ENCODE measurements at regions not wholly inside any gene's neighbourhood (a gene's known extent, or its start where the extent isn't known, plus 50 kb on each side); places are given as distances from the start of the nearest gene placed in this dataset.
"Not testable (repeated sequence)": the region's sequence is repeated elsewhere in the genome, so short reads cannot be mapped to it uniquely, and the experiment has no call there.

DNA sequence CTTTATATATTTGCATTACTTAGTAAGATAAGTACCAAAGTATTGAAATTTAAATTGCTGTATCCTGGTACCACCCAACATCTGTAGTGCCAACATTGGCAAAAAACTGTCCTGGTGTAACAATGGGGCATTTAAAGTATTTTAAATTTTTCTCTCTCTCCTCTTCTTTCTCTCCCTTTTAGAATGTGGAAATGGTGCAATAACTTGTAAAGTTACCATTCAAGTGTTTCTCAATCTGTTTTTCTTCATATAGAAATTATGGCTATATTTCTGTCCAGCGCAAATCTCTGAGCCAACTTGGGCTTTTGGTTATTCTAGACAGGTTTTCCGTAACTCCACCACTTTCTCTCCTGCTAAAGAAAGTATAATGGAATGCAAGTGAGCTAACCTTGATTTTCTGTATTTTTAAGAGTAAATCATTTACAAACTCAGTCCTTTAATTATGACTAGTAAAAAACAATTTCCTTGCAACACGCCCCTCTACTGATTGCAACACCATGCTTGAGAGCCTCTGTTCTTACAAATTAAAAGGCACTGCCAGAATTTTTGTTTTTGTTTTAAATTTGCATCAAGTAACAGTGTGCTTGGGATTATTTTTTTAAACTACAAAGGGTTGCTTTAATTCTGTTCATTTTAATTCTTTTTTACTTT, 324.2 kb upstream of the CITED2 start:
- Histone ChIP-seq H3K4me3 (ENCODE audit: low read length in 2 of 2) (no peak overlapping the region), H3K27me3 (ENCODE audit: control insufficient read depth in 1 of 2, insufficient read depth in 2 of 2, low read length in 1 of 2) (no peaks in the 10 kb centered on the region), H3K36me3 (ENCODE audit: control insufficient read depth in 1 of 2, insufficient read depth in 2 of 2, low read length in 1 of 2) (no peaks in the 10 kb centered on the region), H3K27ac (ENCODE audit: low read depth in 1 of 2, low read length in 2 of 2) (no peak overlapping the region), H3K4me1 (ENCODE audit: control insufficient read depth in 1 of 2, insufficient read depth in 2 of 2, low read length in 2 of 2) (no peaks in the 10 kb centered on the region), H3K9me3 (ENCODE audit: control insufficient read depth, low read length) (no peaks in the 10 kb centered on the region)
- WGBS, 2 donors, result 85 to 90% methylated on average over 3 of the region's 3 CpGs
- DNase-seq, result no peak
- intact Hi-C loops (cut with DNase I), result no loop called here
- ATAC-seq (ENCODE audit: low FRiP score), result peak; percentile 73

DNA sequence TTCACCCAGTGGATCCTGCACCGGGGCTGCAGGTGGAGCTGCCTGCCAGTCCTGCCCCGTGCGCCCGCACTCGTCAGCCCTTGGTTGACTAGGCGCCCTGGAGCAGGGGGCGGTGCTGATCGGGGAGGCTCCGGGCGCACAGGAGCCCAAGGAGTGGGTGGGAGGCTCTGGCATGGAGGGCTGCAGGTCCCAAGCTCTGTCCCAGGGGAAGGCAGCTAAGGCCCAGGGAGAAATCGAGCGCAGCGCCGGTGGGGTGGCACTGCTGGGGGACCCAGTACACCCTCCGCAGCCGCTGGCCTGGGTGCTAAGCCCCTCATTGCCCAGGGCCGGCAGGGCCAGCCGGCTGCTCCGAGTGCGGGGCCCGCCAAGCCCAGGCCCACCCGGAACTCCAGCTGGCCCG, 323.4 kb upstream of the CITED2 start:
- H3K9me3 ChIP-seq (ENCODE audit: control insufficient read depth, low read length); H3K27me3 ChIP-seq (ENCODE audit: control insufficient read depth in 1 of 2, insufficient read depth in 2 of 2, low read length in 1 of 2); intact Hi-C loops (cut with DNase I); H3K4me3 ChIP-seq (ENCODE audit: low read length in 2 of 2); H3K36me3 ChIP-seq (ENCODE audit: control insufficient read depth in 1 of 2, insufficient read depth in 2 of 2, low read length in 1 of 2); ATAC-seq (ENCODE audit: low FRiP score); H3K27ac ChIP-seq (ENCODE audit: low read depth in 1 of 2, low read length in 2 of 2); H3K4me1 ChIP-seq (ENCODE audit: control insufficient read depth in 1 of 2, insufficient read depth in 2 of 2, low read length in 2 of 2): not testable (repeated sequence)
- peak in 1 of 2 donors; percentile 68 for DNase-seq
- 97 to 99% methylated on average over 17 to 23 of the region's 23 CpGs for WGBS, 2 donors

DNA sequence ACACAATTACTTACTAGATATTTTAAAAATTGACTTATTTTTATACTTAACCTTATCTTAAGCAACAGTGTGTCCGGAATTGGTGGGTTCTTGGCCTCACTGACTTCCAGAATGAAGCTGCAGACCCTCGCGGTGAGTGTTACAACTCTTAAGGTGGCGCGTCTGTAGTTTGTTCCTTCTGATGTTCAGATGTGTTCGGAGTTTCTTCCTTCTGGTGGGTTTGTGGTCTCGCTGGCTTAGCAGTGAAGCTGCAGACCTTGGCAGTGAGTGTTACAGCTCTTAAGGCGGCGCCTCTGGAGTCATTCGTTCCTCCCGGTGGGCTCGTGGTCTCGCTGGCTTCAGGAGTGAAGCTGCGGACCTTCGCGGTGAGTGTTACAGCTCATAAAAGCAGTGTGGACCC, 322.5 kb upstream of the CITED2 start:
- intact Hi-C loops (cut with DNase I); H3K4me3 ChIP-seq (ENCODE audit: low read length in 2 of 2); H3K36me3 ChIP-seq (ENCODE audit: control insufficient read depth in 1 of 2, insufficient read depth in 2 of 2, low read length in 1 of 2); H3K27me3 ChIP-seq (ENCODE audit: control insufficient read depth in 1 of 2, insufficient read depth in 2 of 2, low read length in 1 of 2); H3K9me3 ChIP-seq (ENCODE audit: control insufficient read depth, low read length); DNase-seq; H3K4me1 ChIP-seq (ENCODE audit: control insufficient read depth in 1 of 2, insufficient read depth in 2 of 2, low read length in 2 of 2); ATAC-seq (ENCODE audit: low FRiP score); H3K27ac ChIP-seq (ENCODE audit: low read depth in 1 of 2, low read length in 2 of 2): not testable (repeated sequence)
- WGBS, 2 donors, result 90 to 92% methylated on average over 16 of the region's 16 CpGs

DNA sequence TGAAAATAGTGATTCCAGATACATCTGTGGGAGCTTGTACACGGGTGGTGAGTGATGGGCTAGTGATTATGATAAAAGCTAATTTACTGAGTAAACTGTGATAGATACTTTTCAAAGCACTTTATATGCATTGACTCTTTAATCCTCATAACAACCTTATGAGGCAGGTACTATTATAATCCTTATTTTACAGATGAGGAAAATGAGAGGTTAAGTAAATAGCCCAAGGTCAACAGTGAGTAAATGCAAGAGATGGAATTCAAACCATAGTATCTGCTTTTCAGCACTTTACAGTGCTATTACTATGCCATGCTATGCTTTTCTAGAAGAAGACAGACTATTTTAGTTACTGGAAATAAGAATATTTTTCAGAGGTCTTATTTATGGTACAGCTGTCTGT, 320.9 kb upstream of the CITED2 start:
- Histone ChIP-seq H3K36me3 (ENCODE audit: control insufficient read depth in 1 of 2, insufficient read depth in 2 of 2, low read length in 1 of 2) (no peaks in the 10 kb centered on the region), H3K4me3 (ENCODE audit: low read length in 2 of 2) (no peak overlapping the region), H3K4me1 (ENCODE audit: control insufficient read depth in 1 of 2, insufficient read depth in 2 of 2, low read length in 2 of 2) (no peaks in the 10 kb centered on the region), H3K9me3 (ENCODE audit: control insufficient read depth, low read length) (no peaks in the 10 kb centered on the region), H3K27me3 (ENCODE audit: control insufficient read depth in 1 of 2, insufficient read depth in 2 of 2, low read length in 1 of 2) (no peaks in the 10 kb centered on the region), H3K27ac (ENCODE audit: low read depth in 1 of 2, low read length in 2 of 2) (no peak overlapping the region)
- 94 to 100% methylated on average over 1 of the region's 1 CpG for WGBS, 2 donors
- intact Hi-C loops (cut with DNase I), result no loop called here
- no peak for DNase-seq
- no peak for ATAC-seq (ENCODE audit: low FRiP score)

DNA sequence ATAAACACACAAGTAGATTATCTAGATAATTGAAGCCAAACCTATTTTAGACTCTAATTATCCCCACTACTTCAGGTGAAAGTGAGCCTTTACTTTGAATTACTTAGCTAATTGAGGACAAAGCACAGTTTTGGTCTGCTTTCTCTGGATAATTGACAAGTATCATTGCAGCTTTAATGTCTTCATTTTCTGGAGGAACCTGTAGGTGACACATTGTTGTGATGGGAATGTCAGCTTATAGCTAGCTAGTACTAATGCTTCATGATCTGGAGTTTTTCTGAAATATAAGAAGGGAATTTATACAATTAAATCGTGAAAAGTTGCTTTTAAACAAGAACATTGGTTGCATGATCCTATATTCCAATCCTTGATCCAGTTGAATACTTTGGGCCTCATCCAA, 319.3 kb upstream of the CITED2 start:
- intact Hi-C loops (cut with DNase I), result no loop called here
- Histone ChIP-seq H3K9me3 (ENCODE audit: control insufficient read depth, low read length) (no peaks in the 10 kb centered on the region), H3K36me3 (ENCODE audit: control insufficient read depth in 1 of 2, insufficient read depth in 2 of 2, low read length in 1 of 2) (no peaks in the 10 kb centered on the region), H3K4me1 (ENCODE audit: control insufficient read depth in 1 of 2, insufficient read depth in 2 of 2, low read length in 2 of 2) (no peaks in the 10 kb centered on the region), H3K4me3 (ENCODE audit: low read length in 2 of 2) (no peak overlapping the region), H3K27me3 (ENCODE audit: control insufficient read depth in 1 of 2, insufficient read depth in 2 of 2, low read length in 1 of 2) (no peaks in the 10 kb centered on the region), H3K27ac (ENCODE audit: low read depth in 1 of 2, low read length in 2 of 2) (no peak overlapping the region)
- DNase-seq (no peak), ATAC-seq (ENCODE audit: low FRiP score) (no peak)
- WGBS, 2 donors, result 78 to 85% methylated on average over 1 of the region's 1 CpG

DNA sequence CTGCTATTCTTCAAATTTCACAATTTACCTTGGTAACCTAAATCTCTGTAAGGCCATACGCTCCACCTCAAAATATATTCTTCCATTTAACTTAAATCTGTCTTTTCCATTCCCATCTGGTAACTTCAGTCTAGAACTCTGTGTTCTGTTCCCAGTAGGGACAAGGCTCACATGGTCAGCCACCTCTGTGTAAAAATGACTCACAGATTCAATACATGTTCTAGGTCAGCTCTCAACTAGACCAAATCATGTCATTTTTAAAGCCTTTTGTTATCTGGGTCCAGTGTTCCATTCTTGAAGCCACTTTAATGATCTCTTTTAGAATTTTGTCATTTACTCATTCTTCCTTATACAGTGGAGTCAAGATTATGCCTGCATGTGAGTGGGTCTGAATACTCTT, 315.6 kb upstream of the CITED2 start:
- Histone ChIP-seq H3K27me3 (ENCODE audit: control insufficient read depth in 1 of 2, insufficient read depth in 2 of 2, low read length in 1 of 2) (no peaks in the 10 kb centered on the region), H3K4me1 (ENCODE audit: control insufficient read depth in 1 of 2, insufficient read depth in 2 of 2, low read length in 2 of 2) (no peaks in the 10 kb centered on the region), H3K36me3 (ENCODE audit: control insufficient read depth in 1 of 2, insufficient read depth in 2 of 2, low read length in 1 of 2) (no peaks in the 10 kb centered on the region), H3K27ac (ENCODE audit: low read depth in 1 of 2, low read length in 2 of 2) (no peak overlapping the region), H3K9me3 (ENCODE audit: control insufficient read depth, low read length) (no peaks in the 10 kb centered on the region), H3K4me3 (ENCODE audit: low read length in 2 of 2) (no peak overlapping the region)
- intact Hi-C loops (cut with DNase I), result no loop called here
- WGBS, 2 donors, result 97 to 99% methylated on average over 1 of the region's 1 CpG
- DNase-seq (no peak), ATAC-seq (ENCODE audit: low FRiP score) (no peak)

DNA sequence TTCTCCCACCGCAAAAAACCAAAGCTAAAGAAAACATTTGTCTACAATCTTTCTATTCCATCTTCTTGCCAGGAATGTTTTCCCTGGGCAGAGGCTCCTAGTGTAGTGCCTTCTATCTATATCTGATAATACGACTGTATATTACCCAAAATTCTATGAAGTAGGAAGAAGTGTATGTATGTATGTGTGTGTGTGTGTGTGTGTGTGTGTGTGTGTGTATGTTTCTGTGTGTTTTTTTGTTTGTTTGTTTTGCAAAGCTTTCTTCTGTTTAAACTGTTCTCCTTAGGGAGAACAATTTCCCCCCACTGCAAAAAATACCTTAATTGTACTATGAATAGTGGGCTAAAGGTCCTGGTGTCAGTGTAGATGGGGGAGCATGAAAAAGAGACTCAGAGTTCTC, 312.6 kb upstream of the CITED2 start:
- 63 to 72% methylated on average over 2 of the region's 2 CpGs for WGBS, 2 donors
- Histone ChIP-seq H3K4me1 (ENCODE audit: control insufficient read depth in 1 of 2, insufficient read depth in 2 of 2, low read length in 2 of 2) (no peaks in the 10 kb centered on the region), H3K36me3 (ENCODE audit: control insufficient read depth in 1 of 2, insufficient read depth in 2 of 2, low read length in 1 of 2) (no peaks in the 10 kb centered on the region), H3K27me3 (ENCODE audit: control insufficient read depth in 1 of 2, insufficient read depth in 2 of 2, low read length in 1 of 2) (no peaks in the 10 kb centered on the region), H3K4me3 (ENCODE audit: low read length in 2 of 2) (no peak overlapping the region), H3K9me3 (ENCODE audit: control insufficient read depth, low read length) (no peaks in the 10 kb centered on the region), H3K27ac (ENCODE audit: low read depth in 1 of 2, low read length in 2 of 2) (no peak overlapping the region)
- intact Hi-C loops (cut with DNase I), result no loop called here
- DNase-seq (no peak), ATAC-seq (ENCODE audit: low FRiP score) (no peak)

DNA sequence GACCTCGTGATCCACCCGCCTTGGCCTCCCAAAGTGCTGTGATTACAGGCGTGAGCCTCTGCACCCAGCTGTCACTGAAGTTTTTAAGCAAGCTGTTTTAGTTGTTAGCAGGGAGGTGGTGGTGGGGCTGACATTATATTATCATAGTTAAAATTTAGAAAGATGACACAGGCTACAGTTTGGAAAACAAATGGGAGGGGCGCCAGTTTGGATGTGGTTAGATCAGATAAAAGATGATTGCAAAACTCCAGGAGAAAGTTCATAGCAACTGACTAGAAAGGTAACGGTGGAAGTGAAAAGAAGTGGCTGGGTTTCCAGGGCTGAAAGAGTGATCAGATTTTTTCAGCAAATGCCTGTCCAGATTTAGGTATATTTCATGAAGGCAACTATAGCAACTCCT, 311.9 kb upstream of the CITED2 start:
- ATAC-seq (ENCODE audit: low FRiP score), result peak; percentile 26
- Histone ChIP-seq H3K27ac (ENCODE audit: low read depth in 1 of 2, low read length in 2 of 2) (no peak overlapping the region), H3K36me3 (ENCODE audit: control insufficient read depth in 1 of 2, insufficient read depth in 2 of 2, low read length in 1 of 2) (no peaks in the 10 kb centered on the region), H3K27me3 (ENCODE audit: control insufficient read depth in 1 of 2, insufficient read depth in 2 of 2, low read length in 1 of 2) (no peaks in the 10 kb centered on the region), H3K4me1 (ENCODE audit: control insufficient read depth in 1 of 2, insufficient read depth in 2 of 2, low read length in 2 of 2) (no peaks in the 10 kb centered on the region), H3K9me3 (ENCODE audit: control insufficient read depth, low read length) (no peaks in the 10 kb centered on the region), H3K4me3 (ENCODE audit: low read length in 2 of 2) (no peak overlapping the region)
- WGBS, 2 donors, result 93 to 95% methylated on average over 5 of the region's 5 CpGs
- peak in 1 of 2 donors; percentile 51 for DNase-seq
- intact Hi-C loops (cut with DNase I), result no loop called here

DNA sequence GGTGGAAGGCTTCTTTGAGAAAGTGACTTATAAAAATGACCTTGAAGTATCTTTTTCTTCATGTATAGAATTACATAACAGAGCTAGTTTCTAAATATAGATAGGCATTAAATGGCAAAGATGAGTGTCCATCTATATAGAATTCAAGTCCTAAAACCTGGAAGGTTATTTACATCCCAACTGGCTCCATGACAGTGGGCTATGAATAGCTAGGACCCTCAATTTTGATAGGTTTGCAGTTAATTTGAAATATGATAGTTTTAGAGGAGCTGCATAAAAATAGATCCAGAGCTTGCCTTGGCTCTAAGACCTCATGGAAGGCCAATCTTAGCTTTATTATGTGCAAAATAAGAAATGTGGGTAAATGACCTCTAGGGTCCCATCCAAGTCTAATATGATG, 310.6 kb upstream of the CITED2 start:
- H3K27me3 ChIP-seq (ENCODE audit: control insufficient read depth in 1 of 2, insufficient read depth in 2 of 2, low read length in 1 of 2), result no peaks in the 10 kb centered on the region
- H3K9me3 ChIP-seq (ENCODE audit: control insufficient read depth, low read length), result no peaks in the 10 kb centered on the region
- no peak overlapping the region for H3K27ac ChIP-seq (ENCODE audit: low read depth in 1 of 2, low read length in 2 of 2)
- no peak overlapping the region for H3K4me3 ChIP-seq (ENCODE audit: low read length in 2 of 2)
- H3K36me3 ChIP-seq (ENCODE audit: control insufficient read depth in 1 of 2, insufficient read depth in 2 of 2, low read length in 1 of 2), result no peaks in the 10 kb centered on the region
- no peak for ATAC-seq (ENCODE audit: low FRiP score)
- intact Hi-C loops (cut with DNase I), result no loop called here
- DNase-seq, result no peak
- H3K4me1 ChIP-seq (ENCODE audit: control insufficient read depth in 1 of 2, insufficient read depth in 2 of 2, low read length in 2 of 2), result no peaks in the 10 kb centered on the region
